ENCODE measurements at regions not wholly inside any gene's neighbourhood (a gene's known extent, or its start where the extent isn't known, plus 50 kb on each side); places are given as distances from the start of the nearest gene placed in this dataset.
"Not testable (repeated sequence)": the region's sequence is repeated elsewhere in the genome, so short reads cannot be mapped to it uniquely, and the experiment has no call there.

DNA sequence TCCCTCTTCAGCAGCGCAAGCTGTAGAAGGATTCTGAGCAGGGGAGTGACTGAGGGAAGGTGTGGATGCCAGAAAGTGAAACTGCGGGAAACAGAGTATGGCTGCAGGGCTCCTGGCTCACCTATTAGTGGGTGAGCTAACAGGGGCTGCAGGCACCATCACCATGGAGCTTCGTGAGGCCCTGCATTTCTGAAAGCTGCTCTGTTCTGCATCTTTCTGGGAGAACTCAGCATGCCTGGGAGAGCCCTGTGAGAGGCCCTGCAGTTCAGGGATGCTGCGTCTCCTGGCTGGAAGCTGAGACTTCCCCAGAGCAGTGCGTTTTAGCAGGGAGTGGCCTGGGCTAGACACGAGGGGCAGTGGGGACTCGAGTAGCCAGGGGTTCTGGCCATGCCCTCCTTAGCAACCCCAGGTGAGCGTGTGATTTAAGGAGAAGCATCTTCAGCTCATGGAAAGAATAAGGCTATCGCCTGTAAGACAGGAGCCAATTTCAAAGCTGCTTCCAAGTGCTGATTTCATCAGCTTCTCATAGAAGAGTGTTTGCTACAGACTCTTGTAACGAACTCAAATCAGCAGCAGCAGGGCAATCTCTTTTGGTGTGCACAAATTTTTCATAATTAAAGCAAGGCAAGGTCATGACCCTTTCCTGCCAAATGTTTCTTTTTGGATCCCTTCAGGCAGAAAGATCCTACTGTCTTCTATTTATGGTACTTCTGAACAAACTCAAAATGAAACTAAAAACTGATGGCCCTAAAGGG lies 293.6 kb upstream of the ZNF32 start:
- no peak for DNase-seq (ENCODE audit: low read depth)

GRCh38 chr10:43940898-43941837 lies 292.5 kb upstream of the ZNF32 start:
- no peak for DNase-seq (ENCODE audit: low read depth)

GRCh38 chr10:43939939-43940820 lies 291.5 kb upstream of the ZNF32 start:
- peak; percentile 85 for DNase-seq (ENCODE audit: low read depth)

DNA sequence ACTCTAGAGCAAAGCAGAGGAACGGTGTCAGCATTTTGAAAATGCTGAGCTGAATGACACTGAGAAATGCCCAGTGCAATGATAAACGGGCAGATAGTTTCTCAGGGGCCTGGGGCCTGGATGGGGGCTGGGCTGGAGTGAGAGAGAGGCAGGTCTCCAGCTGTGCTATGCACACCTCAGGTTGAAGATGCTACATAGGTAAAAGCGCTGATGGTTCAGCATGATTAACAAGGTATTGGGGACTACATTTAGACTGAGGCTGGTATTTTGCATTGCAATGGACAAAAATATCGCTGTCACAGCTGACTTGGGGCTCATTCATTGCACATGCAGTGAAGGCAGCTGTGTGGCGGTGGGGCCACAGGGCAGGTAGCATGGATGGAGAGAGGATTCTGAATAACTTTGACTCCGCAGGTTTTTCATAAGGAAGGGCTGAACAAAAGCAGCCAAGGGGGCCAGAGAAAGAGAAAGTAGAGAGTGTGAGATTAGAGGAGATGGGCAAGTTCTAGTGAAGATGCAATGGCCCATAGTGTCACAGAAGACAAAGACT lies 290.8 kb upstream of the ZNF32 start:
- no peak for DNase-seq (ENCODE audit: low read depth)

GRCh38 chr10:43938810-43939209 lies 290.1 kb upstream of the ZNF32 start:
- DNase-seq (ENCODE audit: low read depth), result no peak

DNA sequence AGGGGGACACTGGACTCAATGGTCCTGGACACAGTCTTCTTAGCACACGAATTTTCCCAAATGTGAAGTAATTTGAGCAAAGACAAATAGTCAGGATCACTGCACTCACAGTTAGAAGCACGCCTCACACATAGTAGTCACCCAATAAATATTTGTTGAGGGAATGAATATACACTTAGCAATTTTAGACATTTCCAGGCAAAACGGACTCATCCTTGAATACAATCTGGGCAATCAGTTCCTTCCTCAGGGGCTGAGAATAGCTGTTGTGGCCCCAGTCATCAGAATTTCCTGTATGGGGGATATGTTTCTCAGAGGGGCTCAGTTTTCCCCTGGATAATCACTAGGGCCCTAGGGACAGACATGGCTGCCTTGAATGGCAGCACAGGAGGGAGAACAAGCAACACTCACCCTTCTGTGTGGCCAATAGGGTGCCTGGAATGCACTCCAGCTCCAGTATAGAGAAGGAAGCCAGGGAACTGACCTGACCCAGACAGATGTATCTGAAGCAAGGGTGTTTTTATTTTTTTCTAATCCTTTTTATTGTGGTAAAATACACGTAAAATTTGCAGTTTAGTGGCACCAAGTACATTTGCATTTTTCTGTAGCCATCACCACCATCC lies 282.7 kb upstream of the ZNF32 start:
- peak; percentile 30 for DNase-seq (ENCODE audit: low read depth)

GRCh38 chr10:43930777-43931176 lies 282.1 kb upstream of the ZNF32 start:
- DNase-seq (ENCODE audit: low read depth), result no peak

DNA sequence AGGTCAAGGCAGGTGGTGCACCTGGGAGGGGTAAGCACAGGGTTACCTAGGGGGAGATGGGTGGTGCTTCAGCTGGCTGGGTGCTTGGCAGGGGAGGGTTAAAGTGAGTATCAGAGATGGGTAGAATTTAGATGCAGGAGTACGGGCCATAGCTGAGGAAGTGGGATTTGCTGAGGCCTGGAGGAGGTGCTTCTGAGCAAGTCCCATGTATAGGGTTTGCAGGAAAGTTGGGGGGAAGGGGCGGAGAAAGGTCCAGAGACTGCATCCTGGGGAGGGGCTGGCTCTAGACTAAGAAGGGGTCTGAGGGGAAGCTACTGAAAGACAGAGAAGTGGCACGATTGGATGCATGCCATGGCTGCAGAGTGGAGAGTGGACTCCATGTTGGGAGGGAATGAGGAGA lies 281.6 kb upstream of the ZNF32 start:
- no peak for DNase-seq (ENCODE audit: low read depth)

GRCh38 chr10:43929122-43929521 lies 280.4 kb upstream of the ZNF32 start:
- no peak for DNase-seq (ENCODE audit: low read depth)

DNA sequence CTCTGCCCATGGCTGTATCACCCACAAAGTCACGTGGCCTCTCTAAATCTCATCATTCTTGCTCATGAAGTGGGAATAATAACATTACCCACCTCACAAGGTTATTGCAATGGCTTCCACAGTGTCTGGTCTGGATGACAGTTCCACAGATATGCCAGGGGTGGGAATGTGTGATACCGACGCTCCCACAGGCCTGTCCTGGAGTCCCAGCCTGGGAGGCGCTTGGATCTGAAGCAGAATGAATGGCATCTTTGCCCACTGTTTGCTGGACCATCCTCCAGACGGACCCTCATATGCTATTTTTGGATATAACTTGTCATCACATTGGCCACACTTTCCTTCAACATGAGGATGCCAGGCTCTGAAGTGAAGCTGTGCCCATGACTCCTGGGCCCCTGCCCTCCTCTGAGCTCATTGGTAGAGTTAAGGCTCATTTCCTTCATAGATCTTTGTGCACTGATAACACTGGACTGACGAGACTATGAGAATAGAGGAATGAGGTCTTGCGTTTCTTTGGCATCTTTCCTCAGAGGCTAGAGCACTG lies 279.8 kb upstream of the ZNF32 start:
- DNase-seq (ENCODE audit: low read depth), result no peak

DNA sequence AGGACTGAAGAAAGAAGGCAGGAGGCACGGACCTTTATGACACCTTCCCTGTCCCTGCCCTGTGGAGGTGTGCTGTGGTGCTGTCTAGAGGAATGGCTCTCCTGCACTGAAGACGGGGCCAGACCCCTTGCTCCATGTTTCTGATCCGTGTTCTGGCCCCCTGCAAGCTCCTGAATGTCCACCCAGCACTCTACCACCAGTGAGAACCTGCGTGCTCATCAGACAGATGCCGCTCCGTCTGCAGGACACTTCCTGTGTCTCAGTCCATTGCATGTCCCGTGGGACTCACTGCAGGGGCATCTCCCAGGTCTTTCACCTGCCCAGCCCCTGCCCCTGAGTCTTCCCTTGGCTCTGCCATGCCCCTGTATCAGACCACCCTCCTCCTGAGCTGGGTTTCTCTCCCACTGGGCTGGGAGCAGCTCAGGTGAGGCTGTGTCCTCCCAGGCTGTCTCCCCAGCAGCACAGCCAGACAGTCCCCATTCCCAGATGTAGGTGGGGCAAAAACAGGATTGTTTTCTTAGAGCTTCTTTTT lies 278.3 kb upstream of the ZNF32 start:
- DNase-seq (ENCODE audit: low read depth), result no peak

DNA sequence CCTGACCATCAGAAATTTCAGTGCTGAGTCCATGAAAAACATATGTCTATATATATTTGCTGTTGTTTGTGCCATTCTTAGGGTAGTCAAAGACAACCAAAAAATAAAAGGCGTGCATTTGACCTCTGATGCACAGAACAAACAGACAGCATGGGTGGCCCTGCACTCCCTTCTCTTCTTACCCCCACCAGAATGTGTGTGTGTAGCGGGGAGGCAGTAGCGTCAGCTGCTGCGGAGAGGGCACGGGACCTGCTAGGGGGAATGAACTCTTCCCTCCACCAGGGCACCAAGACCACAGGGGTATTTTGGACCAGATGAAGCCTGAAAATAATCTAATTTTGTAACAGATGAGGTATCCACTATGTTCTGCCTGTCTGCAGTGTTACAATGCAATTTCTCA lies 277.7 kb upstream of the ZNF32 start:
- no peak for DNase-seq (ENCODE audit: low read depth)

DNA sequence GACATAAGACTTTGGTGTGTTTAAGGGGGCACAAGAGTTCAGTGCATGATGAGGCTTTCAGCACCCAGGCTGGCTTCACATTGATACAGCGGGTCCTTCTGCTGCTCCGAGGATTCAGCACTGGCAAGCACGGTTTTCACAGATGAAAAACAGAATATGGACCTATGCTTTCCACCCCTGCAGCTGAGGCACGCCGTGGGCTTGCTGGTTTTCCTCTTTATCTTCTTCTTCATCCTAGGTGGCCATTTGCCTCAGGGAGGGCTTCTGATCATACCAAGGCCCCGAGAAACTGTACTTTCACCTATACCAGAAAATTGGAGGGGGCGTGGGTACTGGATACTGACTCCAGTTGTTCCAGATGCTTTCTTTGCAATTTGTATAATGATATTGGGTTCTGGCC lies 277.1 kb upstream of the ZNF32 start:
- no peak for DNase-seq (ENCODE audit: low read depth)

DNA sequence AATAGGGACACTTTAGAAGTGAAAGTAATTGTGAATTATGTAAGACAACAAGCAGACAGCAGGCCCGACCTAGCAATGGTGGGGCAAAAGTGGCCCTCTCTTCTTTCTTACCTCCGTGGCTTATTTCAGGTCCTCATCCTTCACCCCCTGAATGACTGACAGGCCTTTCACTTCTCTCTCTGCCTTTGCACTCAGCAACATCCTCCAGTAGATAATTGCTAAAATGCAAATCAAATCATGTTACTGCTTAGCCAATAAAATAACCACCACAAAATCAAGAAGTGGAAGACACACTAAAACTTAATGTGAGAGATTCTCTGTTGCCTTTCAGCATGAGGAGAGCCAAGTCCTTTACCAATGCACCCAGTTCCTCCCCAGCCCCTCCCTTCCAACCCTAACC lies 274.6 kb upstream of the ZNF32 start:
- DNase-seq (ENCODE audit: low read depth), result no peak

- no peak for DNase-seq (ENCODE audit: low read depth)
These were observed 273.9 kb upstream of the ZNF32 start for GRCh38 chr10:43922335-43923280.

- DNase-seq (ENCODE audit: low read depth), result no peak
These were observed 273.2 kb upstream of the ZNF32 start for GRCh38 chr10:43921881-43922280.

GRCh38 chr10:43921478-43921877 lies 272.8 kb upstream of the ZNF32 start:
- no peak for DNase-seq (ENCODE audit: low read depth)

- DNase-seq (ENCODE audit: low read depth), result not testable (repeated sequence)
These were observed 271.6 kb upstream of the ZNF32 start for GRCh38 chr10:43920236-43920758.

Measured in myocyte (in vitro differentiated cells).